ENCODE measurements at regions not wholly inside any gene's neighbourhood (a gene's known extent, or its start where the extent isn't known, plus 50 kb on each side); places are given as distances from the start of the nearest gene placed in this dataset.
"Not testable (repeated sequence)": the region's sequence is repeated elsewhere in the genome, so short reads cannot be mapped to it uniquely, and the experiment has no call there.

DNA sequence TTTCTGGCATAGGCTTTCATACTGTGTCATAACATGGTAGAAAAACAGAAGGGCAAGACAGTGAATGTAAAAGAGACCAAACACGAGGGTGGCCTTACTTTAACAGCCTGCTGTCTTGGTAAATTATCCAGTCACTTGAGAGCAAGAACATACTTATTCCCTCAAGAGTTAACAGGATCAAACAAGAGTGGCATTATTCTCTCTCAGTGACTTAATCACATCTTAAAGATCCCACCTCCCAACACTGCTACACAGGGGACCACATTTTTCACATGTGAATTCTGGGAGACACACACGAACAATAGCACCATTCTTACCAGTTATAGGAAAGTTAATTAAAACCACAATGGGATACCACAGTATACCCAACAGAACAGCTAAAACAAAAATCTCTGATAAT lies 898.0 kb upstream of the C9orf72 start:
- TF ChIP-seq, protein P1, sequence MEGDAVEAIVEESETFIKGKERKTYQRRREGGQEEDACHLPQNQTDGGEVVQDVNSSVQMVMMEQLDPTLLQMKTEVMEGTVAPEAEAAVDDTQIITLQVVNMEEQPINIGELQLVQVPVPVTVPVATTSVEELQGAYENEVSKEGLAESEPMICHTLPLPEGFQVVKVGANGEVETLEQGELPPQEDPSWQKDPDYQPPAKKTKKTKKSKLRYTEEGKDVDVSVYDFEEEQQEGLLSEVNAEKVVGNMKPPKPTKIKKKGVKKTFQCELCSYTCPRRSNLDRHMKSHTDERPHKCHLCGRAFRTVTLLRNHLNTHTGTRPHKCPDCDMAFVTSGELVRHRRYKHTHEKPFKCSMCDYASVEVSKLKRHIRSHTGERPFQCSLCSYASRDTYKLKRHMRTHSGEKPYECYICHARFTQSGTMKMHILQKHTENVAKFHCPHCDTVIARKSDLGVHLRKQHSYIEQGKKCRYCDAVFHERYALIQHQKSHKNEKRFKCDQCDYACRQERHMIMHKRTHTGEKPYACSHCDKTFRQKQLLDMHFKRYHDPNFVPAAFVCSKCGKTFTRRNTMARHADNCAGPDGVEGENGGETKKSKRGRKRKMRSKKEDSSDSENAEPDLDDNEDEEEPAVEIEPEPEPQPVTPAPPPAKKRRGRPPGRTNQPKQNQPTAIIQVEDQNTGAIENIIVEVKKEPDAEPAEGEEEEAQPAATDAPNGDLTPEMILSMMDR (IDR thresholded peaks at IDR 0.05; ENCODE audit: low read depth, low read length), result no peak

DNA sequence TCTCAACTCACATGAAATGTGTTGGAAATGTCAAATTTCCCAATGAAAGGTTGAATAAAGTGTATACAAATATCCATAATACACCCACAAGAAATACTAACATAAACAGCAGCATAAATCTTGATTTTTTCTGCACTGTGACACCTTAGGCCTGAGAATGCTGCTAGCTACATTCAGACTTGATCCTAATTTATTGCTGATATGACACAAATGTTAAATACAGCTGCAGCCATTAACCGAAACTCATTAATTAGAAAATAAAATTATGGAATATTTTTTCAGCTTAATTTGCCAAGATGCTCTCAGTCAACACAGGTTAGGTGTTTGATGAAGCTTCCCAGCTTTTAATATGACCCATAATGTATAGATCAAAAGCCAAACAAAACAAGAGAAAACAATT lies 914.3 kb upstream of the C9orf72 start:
- no peak overlapping the region for H3K4me3 ChIP-seq (ENCODE audit: low read depth, low read length)

More for the DNA sequence above, 898.0 kb upstream of the C9orf72 start:
- no peak overlapping the region for H3K4me3 ChIP-seq (ENCODE audit: low read depth, low read length)

DNA sequence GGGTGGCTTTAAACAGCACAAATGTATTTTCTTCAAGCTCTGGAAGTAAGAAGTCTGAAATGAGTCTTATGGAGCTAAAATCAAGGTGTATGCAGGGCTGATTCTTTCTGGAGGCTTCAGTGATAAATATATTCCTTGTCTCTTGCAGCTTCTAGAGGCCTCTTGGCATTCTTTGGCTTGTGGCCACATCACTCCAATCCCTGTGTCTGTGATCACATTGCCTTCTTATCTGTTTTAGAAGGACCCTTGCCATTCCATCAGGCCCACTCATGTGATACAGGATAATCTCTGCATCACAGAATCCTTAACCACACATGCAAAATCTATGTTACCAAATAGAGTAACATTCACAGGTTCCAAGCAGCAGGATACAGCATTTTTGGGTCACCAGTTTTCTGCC lies 917.8 kb upstream of the C9orf72 start:
- TF ChIP-seq, protein P1 (IDR thresholded peaks at IDR 0.05; ENCODE audit: low read depth, low read length), result no peak
- H3K4me3 ChIP-seq (ENCODE audit: low read depth, low read length), result no peak overlapping the region

More for the DNA sequence above, 914.3 kb upstream of the C9orf72 start:
- TF ChIP-seq, protein P1 (IDR thresholded peaks at IDR 0.05; ENCODE audit: low read depth, low read length), result no peak

DNA sequence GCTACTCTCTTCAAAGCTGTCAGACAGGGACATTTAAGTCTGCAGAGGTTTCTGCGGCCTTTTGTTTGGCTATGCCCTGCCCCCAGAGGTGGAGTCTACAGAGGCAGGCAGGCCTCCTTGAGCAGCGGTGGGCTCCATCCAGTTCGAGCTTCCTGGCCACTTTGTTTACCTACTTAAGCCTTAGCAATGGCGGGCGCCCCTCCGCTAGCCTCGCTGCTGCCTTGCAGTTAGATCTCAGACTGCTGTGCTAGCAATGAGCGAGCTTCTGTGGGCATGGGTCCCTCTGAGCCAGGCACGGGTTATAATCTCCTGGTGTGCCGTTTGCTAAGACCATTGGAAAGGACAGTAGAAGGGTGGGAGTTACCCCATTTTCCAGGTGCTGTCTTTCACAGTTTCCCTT lies 924.9 kb upstream of the C9orf72 start:
- not testable (repeated sequence) for H3K4me3 ChIP-seq (ENCODE audit: low read depth, low read length)

DNA sequence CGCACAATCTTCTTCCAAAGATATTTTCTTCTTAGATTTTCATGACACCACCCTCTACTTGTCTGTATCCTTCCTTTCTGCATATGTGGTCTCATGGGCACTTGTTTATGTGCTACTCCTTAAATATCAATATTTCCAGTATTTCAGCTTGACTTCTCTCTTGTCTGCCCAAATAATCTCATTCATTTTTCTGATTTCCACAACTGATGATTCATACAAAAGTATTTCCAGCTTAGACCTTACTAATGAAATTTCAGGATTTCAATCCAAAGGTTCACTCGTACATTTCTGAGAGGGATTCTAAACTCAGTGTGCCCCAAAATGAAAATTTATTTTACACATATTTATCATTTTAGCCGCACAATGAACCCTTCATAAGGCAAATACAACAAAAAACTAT lies 928.9 kb upstream of the C9orf72 start:
- no peak overlapping the region for H3K4me3 ChIP-seq (ENCODE audit: low read depth, low read length)
- TF ChIP-seq, protein P1 (IDR thresholded peaks at IDR 0.05; ENCODE audit: low read depth, low read length), result no peak

DNA sequence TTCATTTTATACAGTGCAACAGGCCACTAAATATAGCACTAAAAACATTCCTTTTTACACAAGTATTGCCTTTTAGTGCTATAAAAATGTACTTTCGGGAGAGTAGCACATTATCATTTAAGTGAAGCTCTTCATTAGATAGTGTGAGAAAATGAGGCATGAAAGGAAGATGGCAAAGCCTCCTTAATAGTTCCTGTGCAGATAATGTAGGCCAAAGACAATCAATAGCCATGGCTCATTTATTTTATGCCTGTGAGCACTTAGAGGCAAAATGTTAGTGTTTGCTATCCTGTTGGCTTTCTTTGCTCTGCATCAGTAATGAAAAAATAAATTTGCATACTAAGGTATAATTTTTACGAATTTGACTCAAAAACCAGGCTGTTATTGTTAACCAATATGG lies 929.5 kb upstream of the C9orf72 start:
- TF ChIP-seq, protein P1 (IDR thresholded peaks at IDR 0.05; ENCODE audit: low read depth, low read length), result no peak
- H3K4me3 ChIP-seq (ENCODE audit: low read depth, low read length), result no peak overlapping the region

DNA sequence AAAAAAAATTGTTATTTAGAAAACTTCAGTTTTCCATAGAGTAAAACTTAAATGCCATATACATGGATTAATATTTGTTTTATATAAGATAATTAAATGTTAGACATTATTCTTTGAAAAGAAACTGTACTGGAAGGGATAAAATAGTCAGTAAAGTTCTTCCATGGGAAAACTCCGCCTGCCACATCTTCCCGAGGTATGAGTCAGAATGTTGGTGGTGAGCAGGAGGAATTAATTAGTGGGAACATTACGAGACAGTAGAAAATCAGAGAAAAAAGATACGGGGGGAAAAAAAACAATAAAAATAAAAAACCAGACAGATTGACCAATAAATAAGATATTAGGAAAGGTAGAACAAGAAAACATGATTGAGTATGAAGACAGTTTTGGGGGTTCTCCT lies 930.3 kb upstream of the C9orf72 start:
- H3K4me3 ChIP-seq (ENCODE audit: low read depth, low read length), result no peak overlapping the region
- TF ChIP-seq, protein P1 (IDR thresholded peaks at IDR 0.05; ENCODE audit: low read depth, low read length), result no peak

DNA sequence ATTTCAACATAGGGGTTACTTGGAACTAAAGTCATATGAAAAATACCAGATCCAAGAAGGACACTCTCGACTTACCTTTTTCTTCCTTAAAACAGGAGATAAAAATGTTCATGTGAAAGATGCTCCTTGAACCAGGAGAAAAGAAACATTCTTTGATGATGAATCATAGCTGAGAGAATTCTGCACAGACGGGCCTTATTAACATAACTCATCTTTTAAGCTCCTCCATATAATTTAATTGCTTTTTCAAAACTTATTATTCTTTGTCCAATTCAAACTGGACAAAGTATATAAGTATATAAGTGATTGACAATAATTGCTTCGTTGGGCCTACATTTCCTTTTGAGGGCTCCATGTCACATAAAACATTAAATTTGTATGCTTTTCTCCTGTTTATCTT lies 945.2 kb upstream of the C9orf72 start:
- TF ChIP-seq, protein P1 (IDR thresholded peaks at IDR 0.05; ENCODE audit: low read depth, low read length), result no peak
- H3K4me3 ChIP-seq (ENCODE audit: low read depth, low read length), result no peak overlapping the region

DNA sequence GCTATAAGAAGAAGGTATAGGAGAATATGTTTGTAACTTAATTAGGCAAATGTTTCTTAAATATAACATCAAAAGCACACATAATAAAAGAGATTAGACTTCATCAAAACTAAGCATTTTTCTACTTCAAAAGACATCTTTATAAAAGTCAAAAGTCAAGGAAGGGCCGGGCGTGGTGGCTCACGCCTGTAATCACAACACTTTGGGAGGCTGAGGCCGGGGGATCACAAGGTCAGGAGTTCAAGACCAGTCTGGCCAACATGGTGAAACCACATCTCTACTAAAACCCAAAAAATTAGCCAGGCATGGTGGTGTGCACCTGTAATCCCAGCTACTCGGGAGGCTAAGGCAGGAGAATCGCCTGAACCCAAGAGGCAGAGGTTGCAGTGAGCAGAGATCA lies 951.0 kb upstream of the C9orf72 start:
- H3K4me3 ChIP-seq (ENCODE audit: low read depth, low read length), result not testable (repeated sequence)

Data from WI38 (cell line).